HG02973 (cell line): ENCODE measurements at regions not wholly inside any gene's neighbourhood (a gene's known extent, or its start where the extent isn't known, plus 50 kb on each side); places are given as distances from the start of the nearest gene placed in this dataset.
A peak's percentile ranks its signal among the peaks of the same experiment; 100 is the strongest.

Experiments
- ATAC-seq: cut with Tn5 transposase; IDR thresholded peaks from one replicate; pipeline ENCODE4 v1.9.1; 2021; ENCODE audit warnings: moderate library complexity; ENCODE audit not compliant: unreplicated experiment

GRCh38 chr2:75787532-75788132 lies 76.9 kb upstream of the GCFC2 start:
- ATAC-seq, result peak; percentile 45

GRCh38 chr2:75775311-75775823 lies 64.7 kb upstream of the GCFC2 start:
- no peak for ATAC-seq

- no peak for ATAC-seq
Measured at GRCh38 chr2:75772908-75773630, 62.4 kb upstream of the GCFC2 start.

- no peak for ATAC-seq
Measured at GRCh38 chr2:75765798-75766197, 55.1 kb upstream of the GCFC2 start.

GRCh38 chr2:75764611-75765010 lies 53.9 kb upstream of the GCFC2 start:
- ATAC-seq, result no peak
